ENCODE measurements at regions not wholly inside any gene's neighbourhood (a gene's known extent, or its start where the extent isn't known, plus 50 kb on each side); places are given as distances from the start of the nearest gene placed in this dataset.

DNA sequence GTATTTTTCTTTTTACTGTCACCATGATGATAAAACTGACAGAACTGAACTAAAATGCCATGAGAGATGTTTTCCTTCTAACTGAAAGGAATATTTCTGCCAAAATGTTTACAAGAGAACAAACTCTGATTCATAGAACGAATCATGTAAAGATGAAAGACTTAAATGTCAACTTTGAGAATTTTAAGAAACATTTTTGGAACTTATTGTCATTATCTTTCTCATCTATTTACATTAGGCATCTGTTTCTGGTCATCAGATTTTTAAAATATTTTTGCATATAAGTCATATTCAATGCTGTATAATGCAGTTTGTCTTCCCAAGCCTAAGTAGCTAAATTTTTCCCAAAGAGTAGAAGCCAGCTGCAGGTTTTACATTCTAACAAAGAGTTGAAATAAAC, 358.5 kb downstream of the TFEC start:
- no peak overlapping the region for H3K4ac ChIP-seq (replicated peaks; ENCODE audit: insufficient read length, low read depth, low read length)
- no peak overlapping the region for H2AFZ ChIP-seq (ENCODE audit: low read length)
- no peaks in the 10 kb centered on the region for H3K79me1 ChIP-seq (ENCODE audit: low read depth, low read length)
- no peak overlapping the region for H2BK12ac ChIP-seq (ENCODE audit: low read depth, low read length)
- no peak overlapping the region for H3K27ac ChIP-seq (ENCODE audit: low read depth, low read length)
- H2BK20ac ChIP-seq (ENCODE audit: low read length), result no peak overlapping the region
- no peaks in the 10 kb centered on the region; the same call in 1 of the 2 replicates for H3K23me2 ChIP-seq (ENCODE audit: low read depth, low read length)
- H3K4me1 ChIP-seq (replicated peaks in 1 of 4; ENCODE audit: control insufficient read depth in 3 of 4, insufficient read depth in 4 of 4, low read length in 3 of 4), result no peaks in the 10 kb centered on the region
- H4K91ac ChIP-seq (replicated peaks; ENCODE audit: insufficient read length, low read length), result no peak overlapping the region
- POLR2A ChIA-PET (ENCODE audit: partially characterized antibody), result no interaction called here
- H3K27me3 ChIP-seq (replicated peaks in 1 of 4; ENCODE audit: control insufficient read depth in 3 of 4, extremely low read depth in 1 of 4, insufficient read depth in 3 of 4, low read length in 3 of 4), result no peaks in the 10 kb centered on the region
- no peak overlapping the region for H2BK5ac ChIP-seq (ENCODE audit: low read depth, low read length)
- no peak overlapping the region for H3K14ac ChIP-seq (ENCODE audit: insufficient read length)
- no peaks in the 10 kb centered on the region for H4K20me1 ChIP-seq (replicated peaks in 1 of 2; ENCODE audit: control insufficient read depth in 1 of 2, insufficient read depth in 2 of 2, low read length in 2 of 2)
- no peak overlapping the region for H3K4me2 ChIP-seq (ENCODE audit: insufficient read depth in 1 of 2, low read depth in 2 of 2, low read length in 2 of 2)
- H3K9me3 ChIP-seq (ENCODE audit: insufficient read depth in 2 of 2, low read depth in 1 of 2, low read length in 1 of 2), result no peaks in the 10 kb centered on the region
- 85% methylated on average over 1 of the region's 1 CpG; no CpG with 5 or more reads in 1 of the 2 experiments for WGBS, 2 experiments (ENCODE audit: extremely low coverage in 1 of 2, insufficient coverage in 1 of 2, insufficient read length in 1 of 2, insufficient replicate concordance in 2 of 2, low coverage in 1 of 2, low lambda C conversion rate in 2 of 2, missing lambda C conversion rate in 1 of 2)
- no peak overlapping the region for H3K23ac ChIP-seq (ENCODE audit: insufficient read length)
- FAIRE-seq (no peak), DNase-seq (ENCODE audit: low read depth in 1 of 2, low spot score in 2 of 2) (no peak)
- H3K36me3 ChIP-seq (ENCODE audit: control insufficient read depth in 2 of 4, insufficient read depth in 4 of 4, low read length in 3 of 4), result no peaks in the 10 kb centered on the region
- no peak overlapping the region for H2BK15ac ChIP-seq (ENCODE audit: low read length)
- H3K79me2 ChIP-seq (ENCODE audit: control insufficient read depth in 1 of 2, insufficient read depth in 2 of 2, low read length in 2 of 2), result no peaks in the 10 kb centered on the region
- H3K9ac ChIP-seq (replicated peaks in 1 of 4; ENCODE audit: extremely low read depth in 1 of 4, low read depth in 3 of 4, low read length in 3 of 4), result no peak overlapping the region
- CTCF ChIA-PET (ENCODE audit: partially characterized antibody), result interaction anchor here (0.7 kb wide), 1 partner anchor 189 kb away, joined by 4 read pairs; no protein-coding TSS in a partner anchor
- no peak overlapping the region for H4K5ac ChIP-seq (ENCODE audit: insufficient read length, low read depth, low read length)
- H2AK5ac ChIP-seq (ENCODE audit: low read depth, low read length), result no peak overlapping the region
- no peak overlapping the region for H3K4me3 ChIP-seq (ENCODE audit: extremely low read depth in 1 of 4, insufficient read depth in 2 of 4, low read depth in 3 of 4, low read length in 4 of 4)
- H3K56ac ChIP-seq (replicated peaks; ENCODE audit: insufficient read length, low read depth, low read length), result no peak overlapping the region
- TF ChIP-seq RXRA (IDR thresholded peaks at IDR 0.05; ENCODE audit: insufficient read depth, low read depth, low read length) (no peak), JUND (IDR thresholded peaks at IDR 0.05; ENCODE audit: low read length) (no peak)
- no peak overlapping the region for H3K18ac ChIP-seq (ENCODE audit: extremely low read depth, low read length)
- H4K8ac ChIP-seq (ENCODE audit: extremely low read depth, insufficient read depth, low read length), result no peak overlapping the region
- H2BK120ac ChIP-seq (replicated peaks; ENCODE audit: low read depth, low read length), result no peak overlapping the region
